HG02885 (cell line): ENCODE measurements at regions not wholly inside any gene's neighbourhood (a gene's known extent, or its start where the extent isn't known, plus 50 kb on each side); places are given as distances from the start of the nearest gene placed in this dataset.

Experiments
- ATAC-seq: cut with Tn5 transposase; IDR thresholded peaks from one replicate; pipeline ENCODE4 v1.9.1; 2021; ENCODE audit warnings: mild to moderate bottlenecking; ENCODE audit not compliant: unreplicated experiment, poor library complexity

DNA sequence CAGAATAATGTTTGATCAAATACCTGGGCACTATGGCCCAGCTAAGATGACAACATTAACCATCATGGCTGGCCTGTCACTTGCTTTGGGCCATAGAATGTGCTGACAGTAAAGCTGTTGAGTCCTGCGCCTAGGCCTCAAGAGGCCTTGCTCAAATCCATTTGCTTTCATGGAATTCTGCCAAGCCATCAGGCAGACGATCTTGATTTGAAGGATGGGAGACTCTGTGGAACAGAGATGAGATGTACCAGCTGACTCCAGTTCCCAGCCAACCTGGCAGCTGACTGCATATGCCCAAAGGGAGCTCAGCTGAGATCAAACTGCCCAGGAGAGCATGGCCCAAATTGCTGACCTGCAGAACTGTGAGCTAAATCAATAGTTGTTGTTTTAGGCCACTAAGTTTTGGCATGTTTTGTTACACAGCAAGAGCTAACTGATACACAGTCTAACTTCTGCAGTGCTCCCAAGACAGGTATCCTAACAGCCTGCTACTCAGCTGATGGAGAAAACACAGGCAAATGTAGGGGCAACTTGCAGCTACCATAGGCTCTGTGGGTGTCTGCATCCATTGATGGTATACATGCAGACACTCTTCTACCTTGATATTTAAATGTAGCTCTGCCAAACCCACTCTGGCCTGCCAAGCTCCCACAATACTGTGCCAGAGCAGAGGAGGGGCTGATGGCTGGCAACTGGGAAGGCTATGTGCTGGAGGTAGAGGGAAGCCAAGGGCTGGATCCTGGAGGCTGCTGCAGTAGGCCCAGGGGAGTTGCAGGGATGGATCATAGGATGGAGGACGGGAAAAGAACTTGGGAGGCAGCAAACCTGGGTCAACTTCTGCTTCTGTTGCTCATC lies 55.2 kb upstream of the RNF24 start:
- ATAC-seq = no peak

DNA sequence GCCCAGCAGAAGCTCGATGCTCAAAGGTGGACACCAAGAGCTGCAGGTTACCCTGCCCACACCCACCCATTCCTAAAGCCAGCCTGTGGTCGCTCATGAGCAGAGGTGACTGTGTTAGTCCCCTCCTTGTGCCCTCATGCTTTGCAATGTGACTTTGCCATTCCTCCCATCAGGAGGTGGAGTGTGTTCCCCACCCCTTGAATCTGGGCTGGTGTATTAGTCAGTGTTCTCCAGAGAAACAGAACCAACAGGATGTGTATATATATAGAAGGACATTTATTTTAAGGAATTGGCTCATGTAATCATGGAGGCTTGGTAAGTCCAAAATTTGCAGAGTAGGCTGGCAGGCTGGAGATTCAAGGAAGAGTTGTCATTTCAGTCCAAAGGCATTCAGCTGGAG lies 54.4 kb upstream of the RNF24 start:
- no peak for ATAC-seq

DNA sequence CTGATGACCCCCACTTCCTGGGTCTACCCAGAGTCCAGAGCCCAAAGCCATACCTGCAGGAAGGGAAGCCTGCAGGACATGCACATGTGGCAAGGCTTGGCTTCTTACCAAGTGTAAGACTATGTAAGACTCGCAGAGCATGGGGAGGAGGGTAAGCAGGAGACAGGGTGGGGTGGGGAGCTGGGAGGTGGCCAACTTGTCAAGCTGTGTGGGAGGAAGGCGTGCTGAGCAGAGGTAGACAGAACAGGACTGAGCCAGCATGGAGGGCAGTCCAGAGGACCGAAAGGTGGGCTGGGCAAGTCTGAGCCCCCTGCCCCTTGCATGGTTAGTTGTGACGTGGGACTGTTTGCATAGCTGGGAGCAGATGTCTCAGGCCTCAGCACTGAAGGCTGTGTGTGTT lies 53.4 kb upstream of the RNF24 start:
- no peak for ATAC-seq

DNA sequence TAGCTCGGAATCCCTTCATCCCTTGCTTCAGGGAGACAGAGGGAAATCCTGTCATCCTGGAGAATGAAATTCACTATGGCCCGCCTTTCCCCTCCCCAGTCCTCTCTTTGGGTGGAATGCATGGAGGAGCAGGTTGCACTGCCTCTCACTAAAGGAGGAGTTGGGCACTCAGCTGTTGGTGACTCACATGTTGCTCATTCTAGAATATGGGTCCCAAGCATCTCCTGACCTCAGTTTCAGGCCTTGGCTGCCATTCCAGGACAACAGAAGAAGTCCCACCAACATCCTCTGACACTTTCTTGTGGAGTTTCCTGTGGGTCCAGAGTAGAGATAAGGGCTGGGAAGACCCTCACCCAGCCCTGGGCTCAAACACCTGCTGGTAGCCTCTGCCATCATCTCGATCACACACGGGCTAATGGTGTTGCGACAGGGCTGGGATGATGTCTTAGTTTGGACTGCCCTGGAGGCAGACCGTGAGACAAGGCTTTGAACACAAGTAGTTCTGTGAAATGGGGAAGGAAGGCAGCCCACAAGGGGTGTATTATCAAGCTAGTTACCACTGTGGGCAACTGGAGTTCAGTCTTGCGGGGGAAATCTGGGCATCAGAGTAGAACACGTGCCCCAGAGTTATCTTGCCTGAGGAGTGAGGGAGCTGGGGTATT lies 52.4 kb upstream of the RNF24 start:
- ATAC-seq = no peak

DNA sequence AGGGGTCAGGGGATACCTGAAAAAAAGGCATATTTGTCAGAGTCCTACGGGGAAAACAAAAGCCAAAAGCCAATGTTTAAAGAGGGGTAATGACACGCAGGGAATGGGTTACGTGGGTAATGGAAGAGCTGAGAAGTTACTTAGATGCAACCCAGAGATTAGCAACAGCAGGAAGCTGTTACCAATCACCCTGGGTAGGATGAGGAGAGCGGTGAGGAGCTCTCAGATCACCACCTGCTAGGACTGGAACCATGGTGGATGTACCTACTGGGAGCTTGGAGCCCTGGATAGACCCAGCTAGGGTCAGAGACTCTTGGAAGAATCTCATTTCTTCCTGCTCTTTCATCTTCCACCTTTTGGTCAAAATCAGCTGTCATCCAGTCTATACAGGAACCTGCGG lies 51.2 kb upstream of the RNF24 start:
- ATAC-seq = no peak

DNA sequence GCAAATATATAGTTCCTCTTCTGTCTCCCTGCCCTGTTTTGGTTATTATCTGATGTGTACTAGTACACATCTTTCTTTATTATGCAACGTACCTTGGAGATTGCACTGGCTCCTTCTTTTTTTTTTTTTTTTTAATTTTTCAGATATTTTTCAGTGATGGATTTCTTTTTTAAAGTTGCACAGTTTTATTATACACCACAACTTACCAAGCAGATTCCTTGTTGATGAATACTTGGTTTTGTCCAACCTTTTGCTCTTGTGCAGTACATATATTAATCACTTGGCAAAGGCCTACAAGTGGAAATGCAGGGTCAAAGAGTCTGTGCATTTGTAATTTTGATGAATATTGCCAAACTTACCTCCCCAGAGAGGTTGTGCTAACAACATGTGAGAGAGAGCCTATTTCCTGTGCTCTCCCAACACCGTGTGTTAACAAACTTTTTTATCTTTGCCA lies 50.1 kb upstream of the RNF24 start:
- no peak for ATAC-seq
